ENCODE measurements at regions not wholly inside any gene's neighbourhood (a gene's known extent, or its start where the extent isn't known, plus 50 kb on each side); places are given as distances from the start of the nearest gene placed in this dataset.

GRCh38 chr1:228851618-228852017, 116.3 kb downstream of the RHOU start:
- no peaks in the 10 kb centered on the region for H3K9me3 ChIP-seq
- DNase-seq (ENCODE audit: low spot score): no peak
- no peaks in the 10 kb centered on the region for H3K27me3 ChIP-seq (replicated peaks; ENCODE audit: insufficient read depth)
- H3K27ac ChIP-seq: no peak overlapping the region
- H3K4me3 ChIP-seq: no peak overlapping the region
- WGBS: 74% methylated on average over 6 of the region's 6 CpGs
- no peaks in the 10 kb centered on the region for H3K4me1 ChIP-seq (replicated peaks)
- no peaks in the 10 kb centered on the region for H3K36me3 ChIP-seq
- intact Hi-C loops (cut with DNase I): no loop called here
- no peak for TF ChIP-seq POLR2A (IDR thresholded peaks at IDR 0.05)
- TF ChIP-seq CTCF (IDR thresholded peaks at IDR 0.05): no peak
- TF ChIP-seq POLR2AphosphoS5 (IDR thresholded peaks at IDR 0.05): no peak

- intact Hi-C loops (cut with DNase I): no loop called here
- H3K9me3 ChIP-seq: no peaks in the 10 kb centered on the region
- H3K4me1 ChIP-seq (replicated peaks): no peaks in the 10 kb centered on the region
- TF ChIP-seq POLR2A (IDR thresholded peaks at IDR 0.05) (no peak), CTCF (IDR thresholded peaks at IDR 0.05) (no peak), POLR2AphosphoS5 (IDR thresholded peaks at IDR 0.05) (no peak)
- 67% methylated on average over 4 of the region's 4 CpGs for WGBS
- H3K27ac ChIP-seq: no peak overlapping the region
- no peak overlapping the region for H3K4me3 ChIP-seq
- no peaks in the 10 kb centered on the region for H3K27me3 ChIP-seq (replicated peaks; ENCODE audit: insufficient read depth)
- no peaks in the 10 kb centered on the region for H3K36me3 ChIP-seq
- no peak for DNase-seq (ENCODE audit: low spot score)
Observed at GRCh38 chr1:228852024-228852423, 116.7 kb downstream of the RHOU start.

DNA sequence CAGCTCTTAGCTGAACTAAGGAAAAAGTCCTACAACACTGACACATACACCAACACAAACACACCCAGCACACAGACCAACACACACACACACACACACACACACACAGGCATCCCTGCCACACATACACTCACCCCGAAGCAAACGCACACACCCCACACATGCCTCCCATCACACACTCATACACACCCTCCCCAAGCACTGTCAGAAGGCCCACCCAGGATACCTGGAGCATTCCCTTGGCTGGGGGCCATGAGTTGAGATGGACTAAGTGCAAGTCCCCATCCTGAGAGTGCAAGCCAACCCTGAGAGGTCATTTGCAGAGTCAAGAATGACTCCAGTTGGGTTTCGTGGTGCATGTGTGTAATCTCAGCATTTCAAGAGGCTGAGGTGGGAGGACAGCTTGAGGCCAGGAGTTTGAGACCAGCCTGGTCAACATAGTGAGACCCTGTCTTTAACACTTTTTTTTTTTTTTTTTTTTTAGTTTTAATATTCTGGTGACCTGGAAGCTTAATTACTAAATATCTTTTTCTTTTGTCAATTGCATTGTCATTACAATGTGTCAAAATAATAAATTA, 117.3 kb downstream of the RHOU start:
- no peak overlapping the region for H3K27ac ChIP-seq
- TF ChIP-seq CTCF (IDR thresholded peaks at IDR 0.05) (no peak), POLR2AphosphoS5 (IDR thresholded peaks at IDR 0.05) (no peak), POLR2A (IDR thresholded peaks at IDR 0.05) (no peak)
- WGBS: 88% methylated on average over 3 of the region's 3 CpGs
- no peak overlapping the region for H3K4me3 ChIP-seq
- no peaks in the 10 kb centered on the region for H3K4me1 ChIP-seq (replicated peaks)
- DNase-seq (ENCODE audit: low spot score): no peak
- H3K27me3 ChIP-seq (replicated peaks; ENCODE audit: insufficient read depth): no peaks in the 10 kb centered on the region
- H3K36me3 ChIP-seq: no peaks in the 10 kb centered on the region
- no peaks in the 10 kb centered on the region for H3K9me3 ChIP-seq
- intact Hi-C loops (cut with DNase I): no loop called here

DNA sequence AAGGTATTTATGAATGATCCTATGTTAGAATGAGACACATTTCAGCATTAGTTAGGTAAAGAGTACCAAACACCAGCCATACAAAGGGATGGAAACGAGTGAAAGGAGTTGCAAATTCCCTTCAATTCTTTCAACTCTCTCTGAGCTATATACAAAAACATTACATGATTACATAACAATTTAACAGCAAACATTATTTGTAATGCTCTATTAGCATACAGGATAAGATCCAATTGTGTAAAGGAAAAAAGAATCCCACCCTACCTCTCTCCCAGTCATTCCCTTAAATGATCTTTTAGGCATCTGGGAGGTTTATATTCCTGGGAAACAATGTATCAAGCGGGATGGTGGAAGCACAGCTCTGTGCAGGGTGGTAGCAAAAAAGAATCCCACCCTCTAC, 117.9 kb downstream of the RHOU start:
- no peaks in the 10 kb centered on the region for H3K36me3 ChIP-seq
- no peaks in the 10 kb centered on the region for H3K9me3 ChIP-seq
- H3K27ac ChIP-seq: no peak overlapping the region
- TF ChIP-seq POLR2AphosphoS5 (IDR thresholded peaks at IDR 0.05) (no peak), POLR2A (IDR thresholded peaks at IDR 0.05) (no peak), CTCF (IDR thresholded peaks at IDR 0.05) (no peak)
- H3K4me3 ChIP-seq: no peak overlapping the region
- intact Hi-C loops (cut with DNase I): no loop called here
- no peaks in the 10 kb centered on the region for H3K4me1 ChIP-seq (replicated peaks)
- WGBS: 93% methylated on average over 2 of the region's 2 CpGs
- no peaks in the 10 kb centered on the region for H3K27me3 ChIP-seq (replicated peaks; ENCODE audit: insufficient read depth)
- DNase-seq (ENCODE audit: low spot score): no peak

DNA sequence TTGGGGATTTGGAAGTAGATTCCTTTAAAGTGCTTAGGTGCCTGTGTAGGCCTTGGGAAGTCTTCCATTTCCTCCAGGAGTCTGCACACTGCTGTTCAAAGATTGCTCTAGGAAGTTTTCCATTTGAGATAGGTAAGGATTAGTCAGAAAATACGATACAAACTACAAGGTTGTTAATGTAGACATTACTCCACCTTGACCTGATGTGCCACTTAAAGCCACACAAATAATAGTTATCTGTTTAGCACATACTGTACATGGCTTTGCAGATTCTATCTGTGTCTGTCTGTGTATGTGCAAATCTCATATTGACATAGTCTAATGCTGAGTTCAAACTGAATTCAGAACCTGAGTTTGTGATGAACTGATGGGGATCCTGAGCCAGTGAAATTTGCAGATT, 118.4 kb downstream of the RHOU start:
- H3K4me3 ChIP-seq: no peak overlapping the region
- H3K36me3 ChIP-seq: no peaks in the 10 kb centered on the region
- no peaks in the 10 kb centered on the region for H3K27me3 ChIP-seq (replicated peaks; ENCODE audit: insufficient read depth)
- no peak overlapping the region for H3K27ac ChIP-seq
- WGBS: 50% methylated on average over 1 of the region's 1 CpG
- intact Hi-C loops (cut with DNase I): no loop called here
- no peaks in the 10 kb centered on the region for H3K9me3 ChIP-seq
- TF ChIP-seq POLR2A (IDR thresholded peaks at IDR 0.05) (no peak), CTCF (IDR thresholded peaks at IDR 0.05) (no peak), POLR2AphosphoS5 (IDR thresholded peaks at IDR 0.05) (no peak)
- DNase-seq (ENCODE audit: low spot score): no peak
- no peaks in the 10 kb centered on the region for H3K4me1 ChIP-seq (replicated peaks)

All from prostate gland (tissue), 2 donors.